CD4-positive, alpha-beta T cell (primary cell): ENCODE measurements at regions not wholly inside any gene's neighbourhood (a gene's known extent, or its start where the extent isn't known, plus 50 kb on each side); places are given as distances from the start of the nearest gene placed in this dataset.

ENCODE experiments used
- ATAC-seq: fragments of 200-7000 bp; cut with Tn5 transposase; one replicate; pipeline ENCODE4 v1.10.0; 2022; ENCODE audit warnings: mild to moderate bottlenecking; ENCODE audit not compliant: poor library complexity
- CTCF ChIA-PET: fragments of 350-600 bp; sonication (Branson Sonifier 250); formaldehyde crosslinking; loops from one replicate; lab custom pipeline; 2021; ENCODE audit warnings: antibody characterized with exemption, inconsistent platforms; lab: Charles Lee
- POLR2A ChIA-PET: fragments of 350-600 bp; sonication (Branson Sonifier 250); formaldehyde crosslinking; loops from one replicate; lab custom pipeline; 2021; ENCODE audit warnings: antibody characterized with exemption, inconsistent platforms; lab: Charles Lee
- DNase-seq, 14 experiments: peaks; one replicate each; pipeline ENCODE4 v3.0.0-alpha.2; 2013 to 2020; ENCODE audit warnings: mixed read lengths in 2 of 14
- H3K27ac ChIP-seq, 2 donors: one replicate each; pipeline versions ENCODE4 v1.5.1 to v1.7.0; 2013; ENCODE audit warnings: low read length in 2 of 2, low read depth in 1 of 2, mild to moderate bottlenecking in 1 of 2
- H3K27me3 ChIP-seq, 2 experiments: 1 replicate in 1 of 2; 2 replicates in 1 of 2; pipeline versions ENCODE4 v1.6.1 to v1.7.0; 2013; ENCODE audit warnings: low read length in 2 of 2, control low read depth in 1 of 2, mild to moderate bottlenecking in 1 of 2, moderate library complexity in 1 of 2; ENCODE audit not compliant: insufficient read depth in 2 of 2, control insufficient read depth in 1 of 2
- H3K36me3 ChIP-seq: one replicate; pipeline ENCODE4 v1.6.1; 2013; ENCODE audit warnings: low read length, control low read depth; ENCODE audit not compliant: insufficient read depth
- H3K4me1 ChIP-seq: one replicate; pipeline ENCODE4 v1.6.1; 2013; ENCODE audit warnings: low read length, control low read depth; ENCODE audit not compliant: insufficient read depth
- H3K4me3 ChIP-seq: one replicate; pipeline ENCODE4 v1.5.1; 2013; ENCODE audit warnings: mild to moderate bottlenecking, low read length, moderate library complexity
- H3K9me3 ChIP-seq, 2 experiments: 1 replicate in 1 of 2; 2 replicates in 1 of 2; pipeline versions ENCODE4 v1.6.1 to v1.7.0; 2013; ENCODE audit warnings: low read length in 2 of 2, mild to moderate bottlenecking in 2 of 2, control low read depth in 1 of 2, moderate library complexity in 1 of 2; ENCODE audit not compliant: control insufficient read depth in 1 of 2, insufficient read depth in 1 of 2
- H3K27ac Mint-ChIP-seq: one replicate; pipeline ENCODE4 v1.8.0; 2020; ENCODE audit warnings: mixed read lengths
- H3K27me3 Mint-ChIP-seq: one replicate; pipeline ENCODE4 v1.8.0; 2021; ENCODE audit warnings: mixed read lengths
- H3K36me3 Mint-ChIP-seq: one replicate; pipeline ENCODE4 v1.8.0; 2021; ENCODE audit warnings: low read depth, mixed read lengths
- H3K4me1 Mint-ChIP-seq: one replicate; pipeline ENCODE4 v1.8.0; 2021; ENCODE audit warnings: low read depth, mixed read lengths
- H3K4me3 Mint-ChIP-seq: one replicate; pipeline ENCODE4 v1.8.0; 2020; ENCODE audit warnings: mild to moderate bottlenecking, mixed read lengths
- H3K9me3 Mint-ChIP-seq: one replicate; pipeline ENCODE4 v1.8.0; 2020; ENCODE audit warnings: mixed read lengths
- CTCF ChIP-seq: fragments of 200-600 bp; IDR thresholded peaks from one replicate; pipeline ENCODE4 v1.8.0; 2022; ENCODE audit warnings: antibody characterized with exemption, mild to moderate bottlenecking
- intact Hi-C, 2 experiments: fragments of 100-400 bp; cut with DNase I in 1 of 2; cut with micrococcal nuclease in 1 of 2; formaldehyde crosslinking; loops; one replicate each; pipeline versions ENCODE4 v1.15.1 to v1.9.0; 2023 to 2025; cut with DNase I, micrococcal nuclease

GRCh38 chr6:91681296-91681695 is 1094.4 kb upstream of the MAP3K7 start:
- Histone ChIP-seq H3K9me3 (no peaks in the 10 kb centered on the region), H3K4me3 (no peak overlapping the region), H3K36me3 (no peaks in the 10 kb centered on the region), H3K27ac (no peak overlapping the region), H3K27me3 (no peaks in the 10 kb centered on the region), H3K4me1 (no peaks in the 10 kb centered on the region)
- ATAC-seq (no peak), DNase-seq (no peak)
- no peaks in the 10 kb centered on the region for H3K27me3 Mint-ChIP-seq
- ChIA-PET POLR2A (no interaction called here), CTCF (no interaction called here)
- no peak overlapping the region for H3K4me3 Mint-ChIP-seq
- no peaks in the 10 kb centered on the region for H3K4me1 Mint-ChIP-seq
- TF ChIP-seq CTCF = no peak
- no peaks in the 10 kb centered on the region for H3K36me3 Mint-ChIP-seq
- no peak overlapping the region for H3K27ac Mint-ChIP-seq
- peaks cover 3% of the 10 kb centered on the region for H3K9me3 Mint-ChIP-seq
- intact Hi-C loops = no loop called here

- Mint-ChIP-seq H3K27me3 (no peaks in the 10 kb centered on the region), H3K36me3 (no peaks in the 10 kb centered on the region), H3K4me3 (no peak overlapping the region), H3K9me3 (peaks cover 3% of the 10 kb centered on the region), H3K27ac (no peak overlapping the region), H3K4me1 (no peaks in the 10 kb centered on the region)
- ATAC-seq (no peak), DNase-seq (no peak)
- POLR2A ChIA-PET = no interaction called here
- Histone ChIP-seq H3K36me3 (no peaks in the 10 kb centered on the region), H3K27me3 (no peaks in the 10 kb centered on the region), H3K4me1 (no peaks in the 10 kb centered on the region), H3K9me3 (no peaks in the 10 kb centered on the region), H3K4me3 (no peak overlapping the region), H3K27ac (no peak overlapping the region)
- CTCF ChIA-PET = no interaction called here
- intact Hi-C loops = no loop called here
- no peak for TF ChIP-seq CTCF
Measured at GRCh38 chr6:91678679-91679446, 1092.0 kb upstream of the MAP3K7 start.

GRCh38 chr6:91672201-91672600 is 1085.3 kb upstream of the MAP3K7 start:
- H3K27ac ChIP-seq = no peak overlapping the region
- no peaks in the 10 kb centered on the region for H3K27me3 ChIP-seq
- Mint-ChIP-seq H3K4me1 (no peaks in the 10 kb centered on the region), H3K4me3 (no peak overlapping the region), H3K27me3 (no peaks in the 10 kb centered on the region), H3K9me3 (peaks cover 2% of the 10 kb centered on the region), H3K36me3 (no peaks in the 10 kb centered on the region), H3K27ac (no peak overlapping the region)
- DNase-seq (no peak), ATAC-seq (no peak)
- no peak for TF ChIP-seq CTCF
- no peak overlapping the region for H3K4me3 ChIP-seq
- intact Hi-C loops = no loop called here
- no peaks in the 10 kb centered on the region for H3K4me1 ChIP-seq
- H3K9me3 ChIP-seq = no peaks in the 10 kb centered on the region
- POLR2A ChIA-PET = no interaction called here
- no peaks in the 10 kb centered on the region for H3K36me3 ChIP-seq
- CTCF ChIA-PET = no interaction called here
